ENCODE measurements at regions not wholly inside any gene's neighbourhood (a gene's known extent, or its start where the extent isn't known, plus 50 kb on each side); places are given as distances from the start of the nearest gene placed in this dataset.

GRCh38 chr2:136651456-136652010 lies 113.8 kb upstream of the THSD7B start:
- Histone ChIP-seq H3K9me3 (no peaks in the 10 kb centered on the region), H3K27me3 (no peaks in the 10 kb centered on the region), H3K36me3 (no peaks in the 10 kb centered on the region), H3K27ac (no peak overlapping the region), H3K4me3 (no peak overlapping the region), H3K4me1 (no peaks in the 10 kb centered on the region)
- no peak for DNase-seq (ENCODE audit: low spot score in 2 of 2)
- TF ChIP-seq EP300 (IDR thresholded peaks at IDR 0.05) (no peak), CTCF (IDR thresholded peaks at IDR 0.05) (no peak), POLR2AphosphoS5 (IDR thresholded peaks at IDR 0.05) (no peak), POLR2A (IDR thresholded peaks at IDR 0.05) (no peak)
- 73% methylated on average over 3 of the region's 3 CpGs for WGBS

GRCh38 chr2:136647039-136647438 lies 118.3 kb upstream of the THSD7B start:
- Histone ChIP-seq H3K27ac (no peak overlapping the region), H3K36me3 (no peaks in the 10 kb centered on the region), H3K4me3 (no peak overlapping the region), H3K4me1 (no peaks in the 10 kb centered on the region), H3K27me3 (no peaks in the 10 kb centered on the region), H3K9me3 (no peaks in the 10 kb centered on the region)
- no peak for DNase-seq (ENCODE audit: low spot score in 2 of 2)
- whole genome bisulfite sequencing, result 100% methylated on average over 1 of the region's 1 CpG
- TF ChIP-seq EP300 (IDR thresholded peaks at IDR 0.05), result no peak
- no peak for TF ChIP-seq POLR2AphosphoS5 (IDR thresholded peaks at IDR 0.05)
- no peak for TF ChIP-seq CTCF (IDR thresholded peaks at IDR 0.05)
- no peak for TF ChIP-seq POLR2A (IDR thresholded peaks at IDR 0.05)

DNA sequence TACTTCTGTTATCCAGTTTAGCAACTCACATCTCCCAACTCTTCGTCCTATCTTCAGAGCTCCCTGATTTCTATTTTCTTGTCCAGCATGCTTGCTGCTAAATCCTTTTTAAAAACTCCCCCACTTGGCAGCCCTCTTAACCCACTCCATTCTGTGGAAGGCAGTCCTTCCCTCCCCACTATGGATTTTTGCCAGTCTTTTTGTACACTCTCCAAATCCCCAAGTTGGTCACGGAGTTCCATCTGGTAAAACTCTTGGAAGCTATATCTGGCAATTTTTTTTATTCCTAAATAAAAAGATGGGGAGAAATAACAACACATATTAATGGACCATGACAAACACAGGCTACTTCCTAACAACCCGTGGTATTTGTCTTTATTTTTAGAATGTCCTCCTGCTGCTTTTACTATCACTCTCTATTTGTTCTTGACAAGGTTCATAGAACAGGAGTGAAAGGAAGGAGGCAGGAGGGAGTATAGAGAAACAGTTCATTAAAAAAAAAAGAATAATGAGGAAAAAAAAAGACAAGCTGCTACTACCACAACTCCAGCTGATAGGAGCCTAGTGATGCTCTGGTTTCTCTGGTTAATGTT lies 120.0 kb upstream of the THSD7B start:
- WGBS, result 62% methylated on average over 3 of the region's 3 CpGs
- no peak overlapping the region for H3K27ac ChIP-seq
- TF ChIP-seq POLR2A (IDR thresholded peaks at IDR 0.05), result no peak
- TF ChIP-seq CTCF (IDR thresholded peaks at IDR 0.05), result no peak
- no peak for TF ChIP-seq POLR2AphosphoS5 (IDR thresholded peaks at IDR 0.05)
- no peak for TF ChIP-seq EP300 (IDR thresholded peaks at IDR 0.05)
- H3K27me3 ChIP-seq, result no peaks in the 10 kb centered on the region
- no peaks in the 10 kb centered on the region for H3K4me1 ChIP-seq
- H3K4me3 ChIP-seq, result no peak overlapping the region
- DNase-seq (ENCODE audit: low spot score in 2 of 2), result no peak
- no peaks in the 10 kb centered on the region for H3K9me3 ChIP-seq
- H3K36me3 ChIP-seq, result no peaks in the 10 kb centered on the region

DNA sequence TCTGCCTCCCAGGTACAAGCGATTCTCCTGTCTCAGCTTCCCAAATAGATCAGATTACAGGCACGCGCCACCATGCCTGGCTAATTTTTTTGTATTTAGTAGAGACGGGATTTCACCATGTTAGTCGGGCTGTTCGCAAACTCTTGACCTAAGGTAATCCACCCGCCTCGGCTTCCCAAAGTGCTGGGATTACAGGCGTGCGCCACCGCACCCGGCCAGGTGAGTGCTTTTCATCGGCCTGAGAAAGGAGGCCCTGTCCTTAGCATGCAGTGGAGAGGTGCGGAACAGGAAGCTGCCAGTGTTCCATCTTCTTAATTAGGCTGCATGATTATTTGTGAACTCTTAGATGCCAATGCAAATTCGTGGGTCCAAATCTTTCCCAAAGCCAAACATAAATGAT lies 125.7 kb upstream of the THSD7B start:
- H3K27ac ChIP-seq, result no peak overlapping the region
- no peak overlapping the region for H3K4me3 ChIP-seq
- no peaks in the 10 kb centered on the region for H3K4me1 ChIP-seq
- 85% methylated on average over 15 of the region's 15 CpGs for WGBS
- H3K9me3 ChIP-seq, result no peaks in the 10 kb centered on the region
- no peaks in the 10 kb centered on the region for H3K27me3 ChIP-seq
- no peaks in the 10 kb centered on the region for H3K36me3 ChIP-seq
- DNase-seq (ENCODE audit: low spot score in 2 of 2), result no peak
- no peak for TF ChIP-seq CTCF (IDR thresholded peaks at IDR 0.05)
- no peak for TF ChIP-seq EP300 (IDR thresholded peaks at IDR 0.05)
- TF ChIP-seq POLR2A (IDR thresholded peaks at IDR 0.05), result no peak
- TF ChIP-seq POLR2AphosphoS5 (IDR thresholded peaks at IDR 0.05), result no peak

GRCh38 chr2:136638193-136638592 lies 127.2 kb upstream of the THSD7B start:
- no peaks in the 10 kb centered on the region for H3K36me3 ChIP-seq
- no peak for TF ChIP-seq POLR2A (IDR thresholded peaks at IDR 0.05)
- TF ChIP-seq EP300 (IDR thresholded peaks at IDR 0.05), result no peak
- TF ChIP-seq POLR2AphosphoS5 (IDR thresholded peaks at IDR 0.05), result no peak
- TF ChIP-seq CTCF (IDR thresholded peaks at IDR 0.05), result no peak
- no peaks in the 10 kb centered on the region for H3K9me3 ChIP-seq
- H3K27me3 ChIP-seq, result no peaks in the 10 kb centered on the region
- H3K4me3 ChIP-seq, result no peak overlapping the region
- no peak for DNase-seq (ENCODE audit: low spot score in 2 of 2)
- no peak overlapping the region for H3K27ac ChIP-seq
- H3K4me1 ChIP-seq, result no peaks in the 10 kb centered on the region
